ACC112 (cell line): ENCODE measurements at regions not wholly inside any gene's neighbourhood (a gene's known extent, or its start where the extent isn't known, plus 50 kb on each side); places are given as distances from the start of the nearest gene placed in this dataset.
"Not testable (repeated sequence)": the region's sequence is repeated elsewhere in the genome, so short reads cannot be mapped to it uniquely, and the experiment has no call there.

Source experiments
- H2AFZ ChIP-seq: fragments of 200-600 bp; sonication (generic); one replicate; pipeline ENCODE4 v1.6.0; 2017; ENCODE audit warnings: antibody characterized with exemption, low read length; ENCODE audit not compliant: unreplicated experiment
- H3K27ac ChIP-seq: fragments of 200-600 bp; sonication (generic); 2 replicates; pipeline ENCODE4 v1.5.1; 2014; ENCODE audit warnings: low read depth, mild to moderate bottlenecking, antibody characterized with exemption, low read length, moderate library complexity
- H3K27me3 ChIP-seq: fragments of 200-600 bp; sonication (generic); 2 replicates; pipeline ENCODE4 v1.6.1; 2014; ENCODE audit warnings: mild to moderate bottlenecking, antibody characterized with exemption, low read length, moderate library complexity, mixed read lengths; ENCODE audit not compliant: insufficient read depth
- H3K36me3 ChIP-seq: fragments of 200-600 bp; sonication (generic); 2 replicates; pipeline ENCODE4 v1.6.1; 2016; ENCODE audit warnings: mild to moderate bottlenecking, antibody characterized with exemption, low read length, moderate library complexity, mixed read lengths; ENCODE audit not compliant: insufficient read depth
- H3K4me1 ChIP-seq: fragments of 200-600 bp; sonication (generic); one replicate; pipeline ENCODE4 v1.6.1; 2016; ENCODE audit warnings: low read length, mixed read lengths; ENCODE audit not compliant: insufficient read depth, unreplicated experiment, control insufficient read depth
- H3K4me3 ChIP-seq: fragments of 200-600 bp; sonication (generic); 2 replicates; pipeline ENCODE4 v1.5.1; 2014; ENCODE audit warnings: mild to moderate bottlenecking, low read depth, low read length
- H3K79me2 ChIP-seq: fragments of 200-600 bp; sonication (generic); one replicate; pipeline ENCODE4 v1.6.0; 2016; ENCODE audit warnings: low read length; ENCODE audit not compliant: control insufficient read depth, unreplicated experiment, insufficient read depth

DNA sequence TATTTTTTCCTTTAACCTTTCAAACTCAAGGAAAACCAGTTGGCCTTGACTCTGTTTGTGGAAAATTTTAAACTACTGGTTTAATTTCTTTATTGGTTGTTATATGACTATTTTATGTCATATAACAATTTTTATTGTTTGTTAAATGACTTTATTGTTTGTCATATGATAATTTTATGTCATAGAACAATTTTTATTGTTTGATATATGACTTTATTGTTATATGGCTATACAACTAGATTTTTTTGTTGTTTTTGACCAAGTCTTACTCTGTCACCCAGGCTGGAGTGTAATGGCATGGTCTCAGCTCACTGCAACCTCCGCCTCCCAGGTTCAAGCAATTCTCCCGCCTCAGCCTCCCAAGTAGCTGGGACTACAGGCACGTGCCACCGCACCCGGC is 61.1 kb upstream of the TRIM77 start:
- not testable (repeated sequence) for H3K36me3 ChIP-seq, H2AFZ ChIP-seq, H3K4me3 ChIP-seq, H3K27me3 ChIP-seq, H3K79me2 ChIP-seq, H3K27ac ChIP-seq, H3K4me1 ChIP-seq

DNA sequence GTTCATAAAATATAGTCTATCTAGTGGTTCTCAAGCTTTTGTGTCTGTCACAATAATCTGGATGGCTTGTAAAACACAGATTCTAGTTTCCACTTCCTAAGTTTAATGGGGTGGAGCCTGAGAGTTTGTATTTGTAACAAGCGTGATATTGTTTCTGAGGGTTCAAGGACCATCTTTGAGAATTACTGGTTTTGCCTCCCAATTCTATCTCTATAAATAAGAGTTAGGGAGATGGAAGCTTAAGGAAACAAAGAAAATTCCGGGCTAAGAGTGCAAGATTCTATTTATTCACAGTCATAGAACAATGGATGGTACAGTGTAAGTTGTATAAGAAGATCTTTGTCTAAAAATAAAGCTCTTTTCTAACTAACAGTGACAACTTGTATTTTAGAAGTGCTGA is 55.4 kb upstream of the TRIM77 start:
- not testable (repeated sequence) for H3K4me3 ChIP-seq, H3K79me2 ChIP-seq, H3K36me3 ChIP-seq, H2AFZ ChIP-seq, H3K27ac ChIP-seq, H3K27me3 ChIP-seq, H3K4me1 ChIP-seq

DNA sequence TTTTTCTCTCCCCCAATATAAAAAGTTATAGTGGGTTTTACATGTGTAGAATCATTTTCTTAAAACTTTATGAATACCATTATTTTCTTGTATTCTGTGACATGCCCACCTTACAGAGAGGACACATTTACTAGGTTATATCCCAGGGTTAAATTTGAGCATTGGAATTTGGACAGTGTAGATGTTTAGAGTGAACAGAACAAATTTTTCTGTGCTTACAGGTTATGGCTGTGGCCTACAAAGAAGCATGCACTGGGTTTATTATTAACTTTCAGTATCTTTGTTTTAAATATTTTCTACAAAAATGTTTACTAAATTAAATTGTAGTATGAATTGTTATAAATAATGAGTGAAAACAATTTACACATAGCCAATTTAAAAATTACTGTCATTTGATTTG is 51.3 kb upstream of the TRIM77 start:
- not testable (repeated sequence) for H3K4me3 ChIP-seq, H2AFZ ChIP-seq, H3K4me1 ChIP-seq, H3K79me2 ChIP-seq, H3K27ac ChIP-seq, H3K36me3 ChIP-seq, H3K27me3 ChIP-seq

DNA sequence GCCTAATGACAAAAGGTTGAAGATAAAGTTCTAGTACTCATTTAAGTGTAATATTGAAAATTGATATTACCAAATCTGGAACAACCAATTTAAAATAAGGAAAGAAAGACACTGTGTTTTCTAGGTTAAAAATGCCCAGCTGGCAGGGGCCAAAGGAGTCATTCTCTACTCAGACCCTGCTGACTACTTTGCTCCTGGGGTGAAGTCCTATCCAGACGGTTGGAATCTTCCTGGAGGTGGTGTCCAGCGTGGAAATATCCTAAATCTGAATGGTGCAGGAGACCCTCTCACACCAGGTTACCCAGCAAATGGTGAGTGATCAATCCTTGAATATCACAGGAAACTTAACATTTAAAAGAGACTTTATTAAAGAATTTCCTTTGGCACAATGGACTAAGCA is 50.7 kb upstream of the TRIM77 start:
- not testable (repeated sequence) for H3K36me3 ChIP-seq, H3K4me3 ChIP-seq, H3K4me1 ChIP-seq, H3K79me2 ChIP-seq, H3K27me3 ChIP-seq, H3K27ac ChIP-seq, H2AFZ ChIP-seq

DNA sequence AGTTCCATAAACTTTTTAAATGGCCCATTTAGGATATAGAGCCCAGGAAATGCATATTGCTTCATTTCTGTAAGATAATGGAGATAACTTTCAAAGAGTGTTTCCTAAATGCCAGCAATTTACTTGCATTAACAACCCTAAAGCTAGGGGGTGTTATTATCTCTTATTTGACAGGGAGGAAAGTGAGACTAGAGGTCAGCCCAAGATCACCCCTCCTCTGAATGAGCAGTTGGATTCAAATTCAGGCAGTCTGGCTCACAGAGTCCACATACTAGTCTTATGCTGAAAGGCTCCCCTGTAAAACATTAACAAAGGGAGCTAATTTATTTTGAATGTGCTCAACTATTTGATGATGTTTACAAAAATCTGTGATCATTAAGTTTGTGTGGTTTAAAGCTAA is 49.9 kb upstream of the TRIM77 start:
- H3K27me3 ChIP-seq = no peaks in the 10 kb centered on the region; the same call in 1 of the 2 replicates
- no peak overlapping the region for H3K4me3 ChIP-seq
- H3K27ac ChIP-seq = no peak overlapping the region
- H3K36me3 ChIP-seq = no peaks in the 10 kb centered on the region
- H3K4me1 ChIP-seq = no peaks in the 10 kb centered on the region
- no peak overlapping the region for H2AFZ ChIP-seq
- no peaks in the 10 kb centered on the region for H3K79me2 ChIP-seq
